GM19043 (cell line): ENCODE measurements at regions not wholly inside any gene's neighbourhood (a gene's known extent, or its start where the extent isn't known, plus 50 kb on each side); places are given as distances from the start of the nearest gene placed in this dataset.
"Not testable (repeated sequence)": the region's sequence is repeated elsewhere in the genome, so short reads cannot be mapped to it uniquely, and the experiment has no call there.

Source experiments
- ATAC-seq: cut with Tn5 transposase; IDR thresholded peaks from one replicate; pipeline ENCODE4 v1.9.1; 2021; ENCODE audit warnings: low read depth; ENCODE audit not compliant: unreplicated experiment

- not testable (repeated sequence) for ATAC-seq
These were observed 57.7 kb upstream of the RGS1 start for GRCh38 chr1:192517716-192518355.

GRCh38 chr1:192518700-192519099 lies 56.9 kb upstream of the RGS1 start:
- no peak for ATAC-seq

DNA sequence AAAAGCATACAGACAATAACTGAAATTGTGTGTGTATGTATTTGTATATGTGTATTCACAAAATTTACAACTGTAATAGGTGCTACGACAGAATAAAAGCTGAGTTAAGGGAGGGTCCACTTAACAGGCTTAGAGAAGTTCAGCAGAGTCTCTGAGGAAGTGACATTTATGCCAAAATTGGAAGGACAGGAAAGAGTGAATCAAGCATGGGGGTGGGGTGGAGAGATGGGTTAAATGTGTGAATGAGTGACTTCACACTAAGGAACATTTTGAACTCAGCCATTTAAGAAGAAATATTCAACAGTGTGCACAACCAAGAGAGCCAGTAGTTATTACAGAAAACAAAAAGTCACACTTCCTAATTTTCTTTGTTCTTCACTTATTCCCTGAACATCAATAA lies 53.8 kb upstream of the RGS1 start:
- no peak for ATAC-seq

- ATAC-seq, result no peak
These were observed 52.9 kb upstream of the RGS1 start for GRCh38 chr1:192522673-192523072.

- no peak for ATAC-seq
These were observed 51.4 kb upstream of the RGS1 start for GRCh38 chr1:192524223-192524622.
